ENCODE measurements at regions not wholly inside any gene's neighbourhood (a gene's known extent, or its start where the extent isn't known, plus 50 kb on each side); places are given as distances from the start of the nearest gene placed in this dataset.

- TF ChIP-seq KDM5A (IDR thresholded peaks at IDR 0.05; ENCODE audit: borderline replicate concordance, low read length): no peak
- TF ChIP-seq MYC (CRISPR knock-in tag; IDR thresholded peaks at IDR 0.05; ENCODE audit: borderline replicate concordance): peak; percentile 22; the same call in 1 of the 2 replicates
- TF ChIP-seq ZSCAN29 (CRISPR knock-in tag; conservative IDR thresholded peaks at IDR 0.05): no peak
- no peak for TF ChIP-seq AHR (CRISPR knock-in tag; IDR thresholded peaks at IDR 0.05)
- TF ChIP-seq ETS1 (CRISPR knock-in tag; IDR thresholded peaks at IDR 0.05): no peak
- peak; percentile 91 for TF ChIP-seq ZMYM2 (CRISPR knock-in tag; IDR thresholded peaks at IDR 0.05)
- TF ChIP-seq FOXO1 (CRISPR knock-in tag; IDR thresholded peaks at IDR 0.05): peak; percentile 92; the same call in 1 of the 2 replicates
- TF ChIP-seq ZFY (CRISPR knock-in tag; IDR thresholded peaks at IDR 0.05): no peak
- TF ChIP-seq SMAD1 (CRISPR knock-in tag; IDR thresholded peaks at IDR 0.05; ENCODE audit: borderline replicate concordance, low read depth): no peak
- TF ChIP-seq SOX13 (IDR thresholded peaks at IDR 0.05): no peak
- peak in 1 of 2 experiments; percentile 79; a peak in 2 of 4 replicates for TF ChIP-seq SOX13 (CRISPR knock-in tag; conservative IDR thresholded peaks at IDR 0.05 in 1 of 2, IDR thresholded peaks at IDR 0.05 in 1 of 2)
- 0 out of 2 replicates have a peak, but pooled peaks have one; percentile 44 for TF ChIP-seq ZSCAN30 (CRISPR knock-in tag; IDR thresholded peaks at IDR 0.05)
- TF ChIP-seq CREB3 (CRISPR knock-in tag; IDR thresholded peaks at IDR 0.05): no peak
- 0 out of 2 replicates have a peak, but pooled peaks have one; percentile 35 for TF ChIP-seq ZBTB10 (CRISPR knock-in tag; IDR thresholded peaks at IDR 0.05; ENCODE audit: borderline replicate concordance)
- TF ChIP-seq CREM (IDR thresholded peaks at IDR 0.05): peak; percentile 71
- no peak for TF ChIP-seq CREM (CRISPR knock-in tag; IDR thresholded peaks at IDR 0.05)
- 0 out of 2 replicates have a peak, but pooled peaks have one; percentile 18 for TF ChIP-seq ZNF770 (CRISPR knock-in tag; IDR thresholded peaks at IDR 0.05)
- TF ChIP-seq ZBTB4 (CRISPR knock-in tag; IDR thresholded peaks at IDR 0.05; ENCODE audit: borderline replicate concordance): peak; percentile 52; the same call in 1 of the 2 replicates
- TF ChIP-seq LBX2 (CRISPR knock-in tag; IDR thresholded peaks at IDR 0.05; ENCODE audit: borderline replicate concordance): no peak
These were observed 200.0 kb downstream of the RHOU start (continued) for GRCh38 chr1:228935198-228935663.

Measured in HepG2 (cell line).